ENCODE measurements at regions not wholly inside any gene's neighbourhood (a gene's known extent, or its start where the extent isn't known, plus 50 kb on each side); places are given as distances from the start of the nearest gene placed in this dataset.
A peak's percentile ranks its signal among the peaks of the same experiment; 100 is the strongest.

GRCh38 chr6:102679865-102680264, 1286.4 kb downstream of the GRIK2 start:
- DNase-seq, result no peak

- DNase-seq, result no peak
These were observed 1283.7 kb downstream of the GRIK2 start for GRCh38 chr6:102677225-102677624.

GRCh38 chr6:102670735-102671134, 1277.2 kb downstream of the GRIK2 start:
- no peak for DNase-seq

- DNase-seq, result no peak
These were observed 1269.3 kb downstream of the GRIK2 start for GRCh38 chr6:102662851-102663250.

- no peak for DNase-seq
These were observed 1266.8 kb downstream of the GRIK2 start for GRCh38 chr6:102660303-102660702.

- no peak for DNase-seq
These were observed 1262.3 kb downstream of the GRIK2 start for GRCh38 chr6:102655823-102656222.

- DNase-seq, result no peak
These were observed 1247.9 kb downstream of the GRIK2 start for GRCh38 chr6:102641426-102641825.

GRCh38 chr6:102631921-102632320, 1238.4 kb downstream of the GRIK2 start:
- DNase-seq, result no peak

GRCh38 chr6:102623201-102623600, 1229.7 kb downstream of the GRIK2 start:
- DNase-seq, result no peak

GRCh38 chr6:102619585-102619984, 1226.1 kb downstream of the GRIK2 start:
- peak; percentile 7 for DNase-seq

- no peak for DNase-seq
These were observed 1189.1 kb downstream of the GRIK2 start for GRCh38 chr6:102582569-102582968.

- DNase-seq, result no peak
These were observed 1188.0 kb downstream of the GRIK2 start for GRCh38 chr6:102581378-102582124.

GRCh38 chr6:102571236-102571908, 1177.9 kb downstream of the GRIK2 start:
- DNase-seq, result peak; percentile 5

- no peak for DNase-seq
These were observed 1169.2 kb downstream of the GRIK2 start for GRCh38 chr6:102562713-102563112.

GRCh38 chr6:102553214-102553613, 1159.7 kb downstream of the GRIK2 start:
- no peak for DNase-seq

GRCh38 chr6:102549221-102549874, 1155.8 kb downstream of the GRIK2 start:
- DNase-seq, result no peak

- DNase-seq, result no peak
These were observed 1131.8 kb downstream of the GRIK2 start for GRCh38 chr6:102525336-102525735.

- DNase-seq, result no peak
These were observed 1127.5 kb downstream of the GRIK2 start for GRCh38 chr6:102520966-102521365.

- DNase-seq, result no peak
These were observed 1124.0 kb downstream of the GRIK2 start for GRCh38 chr6:102517506-102517905.

GRCh38 chr6:102501615-102502014, 1108.1 kb downstream of the GRIK2 start:
- no peak for DNase-seq

- no peak for DNase-seq
These were observed 1101.3 kb downstream of the GRIK2 start for GRCh38 chr6:102494808-102495207.

- DNase-seq, result no peak
These were observed 1100.0 kb downstream of the GRIK2 start for GRCh38 chr6:102493485-102493884.

GRCh38 chr6:102488729-102489128, 1095.2 kb downstream of the GRIK2 start:
- DNase-seq, result peak; percentile 13

- no peak for DNase-seq
These were observed 1092.0 kb downstream of the GRIK2 start for GRCh38 chr6:102485480-102485879.

Data from amniotic stem cell (primary cell).